ENCODE measurements at regions not wholly inside any gene's neighbourhood (a gene's known extent, or its start where the extent isn't known, plus 50 kb on each side); places are given as distances from the start of the nearest gene placed in this dataset.

DNA sequence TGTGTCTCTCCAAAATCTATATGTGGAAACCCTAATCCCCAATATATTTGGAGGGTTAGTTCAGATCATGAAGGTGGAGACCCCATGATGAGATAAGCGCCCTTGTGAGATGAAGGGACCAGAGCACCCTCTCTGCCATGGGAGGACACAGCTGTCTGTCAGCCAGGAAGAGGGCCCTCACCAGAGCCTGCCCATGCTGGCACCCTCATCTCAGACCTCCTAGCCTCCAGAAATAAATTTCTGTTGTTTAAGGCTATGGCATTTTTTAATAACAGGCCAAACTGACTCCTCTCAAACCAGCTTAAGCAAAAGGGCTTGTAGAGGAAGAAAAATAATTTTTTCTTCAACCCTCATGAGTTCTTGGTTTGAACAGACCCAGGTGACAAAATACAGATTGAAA, 79.2 kb upstream of the MAMDC2 start (continued):
- TF ChIP-seq, protein P1, sequence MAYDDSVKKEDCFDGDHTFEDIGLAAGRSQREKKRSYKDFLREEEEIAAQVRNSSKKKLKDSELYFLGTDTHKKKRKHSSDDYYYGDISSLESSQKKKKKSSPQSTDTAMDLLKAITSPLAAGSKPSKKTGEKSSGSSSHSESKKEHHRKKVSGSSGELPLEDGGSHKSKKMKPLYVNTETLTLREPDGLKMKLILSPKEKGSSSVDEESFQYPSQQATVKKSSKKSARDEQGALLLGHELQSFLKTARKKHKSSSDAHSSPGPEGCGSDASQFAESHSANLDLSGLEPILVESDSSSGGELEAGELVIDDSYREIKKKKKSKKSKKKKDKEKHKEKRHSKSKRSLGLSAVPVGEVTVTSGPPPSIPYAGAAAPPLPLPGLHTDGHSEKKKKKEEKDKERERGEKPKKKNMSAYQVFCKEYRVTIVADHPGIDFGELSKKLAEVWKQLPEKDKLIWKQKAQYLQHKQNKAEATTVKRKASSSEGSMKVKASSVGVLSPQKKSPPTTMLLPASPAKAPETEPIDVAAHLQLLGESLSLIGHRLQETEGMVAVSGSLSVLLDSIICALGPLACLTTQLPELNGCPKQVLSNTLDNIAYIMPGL (CRISPR knock-in tag; IDR thresholded peaks at IDR 0.05) = no peak
- no peak for TF ChIP-seq GABPB1 (CRISPR knock-in tag; IDR thresholded peaks at IDR 0.05)
- TF ChIP-seq TEAD1 (CRISPR knock-in tag; IDR thresholded peaks at IDR 0.05) = no peak

DNA sequence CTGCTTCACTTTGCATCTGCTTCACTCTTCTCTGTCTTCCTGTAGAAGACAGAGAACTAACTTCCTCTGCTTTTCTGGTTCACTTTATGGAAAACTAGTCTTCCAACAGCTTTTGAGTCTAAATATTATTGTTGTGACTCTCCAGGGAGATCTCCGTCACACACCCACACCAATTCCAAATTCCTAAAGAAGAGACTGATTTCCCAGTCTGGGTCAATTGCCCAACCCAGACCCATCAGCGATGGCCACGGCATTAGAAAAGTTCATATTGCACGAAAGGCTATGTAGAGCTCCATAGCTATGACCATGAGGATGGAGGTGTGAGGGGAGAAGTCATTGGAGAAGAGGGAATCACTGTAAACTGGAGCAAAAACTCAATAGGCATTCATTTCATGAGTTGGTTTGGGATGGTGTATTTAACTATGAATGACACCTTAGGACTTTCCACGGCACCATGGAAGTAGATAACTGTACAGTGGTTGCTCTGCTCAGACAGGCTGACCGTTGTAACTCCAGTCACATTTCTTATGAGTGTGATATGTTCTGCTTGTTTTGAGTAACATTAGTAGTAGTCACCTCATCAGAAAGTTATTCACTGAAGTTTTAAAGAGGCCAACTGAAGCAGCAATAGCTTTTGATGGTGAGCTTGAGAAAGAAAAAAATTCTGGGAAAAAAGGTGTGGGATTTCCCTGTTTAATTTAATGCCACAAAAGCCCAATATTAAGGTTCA, 78.1 kb upstream of the MAMDC2 start:
- ChIA-PET POLR2A (no interaction called here), CTCF (interaction anchor here (0.6 to 3.9 kb wide), 4 partner anchors 34 to 264 kb away, joined by 3 to 28 read pairs (median 7); no protein-coding TSS in a partner anchor)
- Mint-ChIP-seq H3K4me3 (no peak overlapping the region), H3K27ac (no peak overlapping the region), H3K9me3 (0 out of 2 replicates have a peak, but pooled peaks cover 5% of the 10 kb centered on the region), H3K27me3 (ENCODE audit: low read depth) (no peaks in the 10 kb centered on the region), H3K4me1 (peaks cover 42% of the 10 kb centered on the region), H3K36me3 (no peaks in the 10 kb centered on the region)
- ATAC-seq (no peak), DNase-seq (ENCODE audit: low spot score) (no peak)
- TF ChIP-seq, protein P2, sequence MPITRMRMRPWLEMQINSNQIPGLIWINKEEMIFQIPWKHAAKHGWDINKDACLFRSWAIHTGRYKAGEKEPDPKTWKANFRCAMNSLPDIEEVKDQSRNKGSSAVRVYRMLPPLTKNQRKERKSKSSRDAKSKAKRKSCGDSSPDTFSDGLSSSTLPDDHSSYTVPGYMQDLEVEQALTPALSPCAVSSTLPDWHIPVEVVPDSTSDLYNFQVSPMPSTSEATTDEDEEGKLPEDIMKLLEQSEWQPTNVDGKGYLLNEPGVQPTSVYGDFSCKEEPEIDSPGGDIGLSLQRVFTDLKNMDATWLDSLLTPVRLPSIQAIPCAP (CRISPR knock-in tag; IDR thresholded peaks at IDR 0.05) = no peak
- no peak for TF ChIP-seq ZNF423 (CRISPR knock-in tag; IDR thresholded peaks at IDR 0.05)
- TF ChIP-seq, protein P3, sequence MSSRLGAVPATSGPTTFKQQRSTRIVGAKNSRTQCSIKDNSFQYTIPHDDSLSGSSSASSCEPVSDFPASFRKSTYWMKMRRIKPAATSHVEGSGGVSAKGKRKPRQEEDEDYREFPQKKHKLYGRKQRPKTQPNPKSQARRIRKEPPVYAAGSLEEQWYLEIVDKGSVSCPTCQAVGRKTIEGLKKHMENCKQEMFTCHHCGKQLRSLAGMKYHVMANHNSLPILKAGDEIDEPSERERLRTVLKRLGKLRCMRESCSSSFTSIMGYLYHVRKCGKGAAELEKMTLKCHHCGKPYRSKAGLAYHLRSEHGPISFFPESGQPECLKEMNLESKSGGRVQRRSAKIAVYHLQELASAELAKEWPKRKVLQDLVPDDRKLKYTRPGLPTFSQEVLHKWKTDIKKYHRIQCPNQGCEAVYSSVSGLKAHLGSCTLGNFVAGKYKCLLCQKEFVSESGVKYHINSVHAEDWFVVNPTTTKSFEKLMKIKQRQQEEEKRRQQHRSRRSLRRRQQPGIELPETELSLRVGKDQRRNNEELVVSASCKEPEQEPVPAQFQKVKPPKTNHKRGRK (CRISPR knock-in tag; IDR thresholded peaks at IDR 0.05; ENCODE audit: borderline replicate concordance) = no peak
- TF ChIP-seq PRRX2 (CRISPR knock-in tag; IDR thresholded peaks at IDR 0.05) = no peak
- no peak for TF ChIP-seq NFATC4 (CRISPR knock-in tag; IDR thresholded peaks at IDR 0.05)
- no peak for TF ChIP-seq EMX1 (CRISPR knock-in tag; IDR thresholded peaks at IDR 0.05)
- TF ChIP-seq IRF2 (CRISPR knock-in tag; IDR thresholded peaks at IDR 0.05; ENCODE audit: borderline replicate concordance, low read depth) = no peak

DNA sequence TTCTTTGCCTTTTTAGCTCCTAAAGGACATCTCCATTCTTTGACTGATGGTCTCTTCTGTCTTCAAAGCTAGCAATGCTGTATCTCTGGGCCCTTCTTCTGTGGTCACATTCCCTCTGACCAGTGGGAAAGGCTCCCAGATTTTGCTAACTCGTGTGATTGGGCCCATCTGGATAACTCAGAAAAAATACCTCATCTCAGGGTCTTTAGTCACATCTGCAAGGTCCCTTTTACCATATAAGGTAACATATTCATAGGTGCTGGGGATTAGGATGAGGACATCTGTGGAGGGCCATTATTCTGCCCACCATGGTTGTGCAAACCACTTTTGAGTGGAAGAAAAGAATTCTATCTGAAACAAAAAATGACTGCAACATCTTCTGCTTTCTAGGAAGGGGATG, 76.3 kb upstream of the MAMDC2 start:
- DNase-seq (ENCODE audit: low spot score) = no peak
- H3K4me3 Mint-ChIP-seq = no peak overlapping the region
- ChIA-PET CTCF (interaction anchor here (11.4 kb wide), 1 partner anchor 144 kb away, joined by 220 read pairs; no protein-coding TSS in a partner anchor), POLR2A (no interaction called here)
- H3K27me3 Mint-ChIP-seq (ENCODE audit: low read depth) = 0 out of 2 replicates have a peak, but pooled peaks cover 3% of the 10 kb centered on the region
- no peak overlapping the region; the same call in 1 of the 2 replicates for H3K27ac Mint-ChIP-seq
- ATAC-seq = no peak
- H3K9me3 Mint-ChIP-seq = 0 out of 2 replicates have a peak, but pooled peaks cover 5% of the 10 kb centered on the region
- H3K4me1 Mint-ChIP-seq = peaks cover 43% of the 10 kb centered on the region
- H3K36me3 Mint-ChIP-seq = no peaks in the 10 kb centered on the region
- TF ChIP-seq, protein P4, sequence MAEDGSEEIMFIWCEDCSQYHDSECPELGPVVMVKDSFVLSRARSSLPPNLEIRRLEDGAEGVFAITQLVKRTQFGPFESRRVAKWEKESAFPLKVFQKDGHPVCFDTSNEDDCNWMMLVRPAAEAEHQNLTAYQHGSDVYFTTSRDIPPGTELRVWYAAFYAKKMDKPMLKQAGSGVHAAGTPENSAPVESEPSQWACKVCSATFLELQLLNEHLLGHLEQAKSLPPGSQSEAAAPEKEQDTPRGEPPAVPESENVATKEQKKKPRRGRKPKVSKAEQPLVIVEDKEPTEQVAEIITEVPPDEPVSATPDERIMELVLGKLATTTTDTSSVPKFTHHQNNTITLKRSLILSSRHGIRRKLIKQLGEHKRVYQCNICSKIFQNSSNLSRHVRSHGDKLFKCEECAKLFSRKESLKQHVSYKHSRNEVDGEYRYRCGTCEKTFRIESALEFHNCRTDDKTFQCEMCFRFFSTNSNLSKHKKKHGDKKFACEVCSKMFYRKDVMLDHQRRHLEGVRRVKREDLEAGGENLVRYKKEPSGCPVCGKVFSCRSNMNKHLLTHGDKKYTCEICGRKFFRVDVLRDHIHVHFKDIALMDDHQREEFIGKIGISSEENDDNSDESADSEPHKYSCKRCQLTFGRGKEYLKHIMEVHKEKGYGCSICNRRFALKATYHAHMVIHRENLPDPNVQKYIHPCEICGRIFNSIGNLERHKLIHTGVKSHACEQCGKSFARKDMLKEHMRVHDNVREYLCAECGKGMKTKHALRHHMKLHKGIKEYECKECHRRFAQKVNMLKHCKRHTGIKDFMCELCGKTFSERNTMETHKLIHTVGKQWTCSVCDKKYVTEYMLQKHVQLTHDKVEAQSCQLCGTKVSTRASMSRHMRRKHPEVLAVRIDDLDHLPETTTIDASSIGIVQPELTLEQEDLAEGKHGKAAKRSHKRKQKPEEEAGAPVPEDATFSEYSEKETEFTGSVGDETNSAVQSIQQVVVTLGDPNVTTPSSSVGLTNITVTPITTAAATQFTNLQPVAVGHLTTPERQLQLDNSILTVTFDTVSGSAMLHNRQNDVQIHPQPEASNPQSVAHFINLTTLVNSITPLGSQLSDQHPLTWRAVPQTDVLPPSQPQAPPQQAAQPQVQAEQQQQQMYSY (CRISPR knock-in tag; IDR thresholded peaks at IDR 0.05) = no peak
- TF ChIP-seq ATF1 (CRISPR knock-in tag; IDR thresholded peaks at IDR 0.05) = no peak
- TF ChIP-seq NFE2L1 (CRISPR knock-in tag; IDR thresholded peaks at IDR 0.05) = no peak
- no peak for TF ChIP-seq RORB (CRISPR knock-in tag; IDR thresholded peaks at IDR 0.05)
- TF ChIP-seq ZNF423 (CRISPR knock-in tag; IDR thresholded peaks at IDR 0.05) = no peak
- no peak for TF ChIP-seq MXD4 (CRISPR knock-in tag; IDR thresholded peaks at IDR 0.05; ENCODE audit: borderline replicate concordance)
- no peak for TF ChIP-seq NR1H2 (CRISPR knock-in tag; IDR thresholded peaks at IDR 0.05)
- no peak for TF ChIP-seq TEAD4 (CRISPR knock-in tag; IDR thresholded peaks at IDR 0.05)
- TF ChIP-seq FOXJ3 (CRISPR knock-in tag; IDR thresholded peaks at IDR 0.05; ENCODE audit: borderline replicate concordance) = no peak
- TF ChIP-seq, protein P5, sequence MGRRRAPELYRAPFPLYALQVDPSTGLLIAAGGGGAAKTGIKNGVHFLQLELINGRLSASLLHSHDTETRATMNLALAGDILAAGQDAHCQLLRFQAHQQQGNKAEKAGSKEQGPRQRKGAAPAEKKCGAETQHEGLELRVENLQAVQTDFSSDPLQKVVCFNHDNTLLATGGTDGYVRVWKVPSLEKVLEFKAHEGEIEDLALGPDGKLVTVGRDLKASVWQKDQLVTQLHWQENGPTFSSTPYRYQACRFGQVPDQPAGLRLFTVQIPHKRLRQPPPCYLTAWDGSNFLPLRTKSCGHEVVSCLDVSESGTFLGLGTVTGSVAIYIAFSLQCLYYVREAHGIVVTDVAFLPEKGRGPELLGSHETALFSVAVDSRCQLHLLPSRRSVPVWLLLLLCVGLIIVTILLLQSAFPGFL (CRISPR knock-in tag; IDR thresholded peaks at IDR 0.05; ENCODE audit: borderline replicate concordance) = no peak
- TF ChIP-seq, protein P6, sequence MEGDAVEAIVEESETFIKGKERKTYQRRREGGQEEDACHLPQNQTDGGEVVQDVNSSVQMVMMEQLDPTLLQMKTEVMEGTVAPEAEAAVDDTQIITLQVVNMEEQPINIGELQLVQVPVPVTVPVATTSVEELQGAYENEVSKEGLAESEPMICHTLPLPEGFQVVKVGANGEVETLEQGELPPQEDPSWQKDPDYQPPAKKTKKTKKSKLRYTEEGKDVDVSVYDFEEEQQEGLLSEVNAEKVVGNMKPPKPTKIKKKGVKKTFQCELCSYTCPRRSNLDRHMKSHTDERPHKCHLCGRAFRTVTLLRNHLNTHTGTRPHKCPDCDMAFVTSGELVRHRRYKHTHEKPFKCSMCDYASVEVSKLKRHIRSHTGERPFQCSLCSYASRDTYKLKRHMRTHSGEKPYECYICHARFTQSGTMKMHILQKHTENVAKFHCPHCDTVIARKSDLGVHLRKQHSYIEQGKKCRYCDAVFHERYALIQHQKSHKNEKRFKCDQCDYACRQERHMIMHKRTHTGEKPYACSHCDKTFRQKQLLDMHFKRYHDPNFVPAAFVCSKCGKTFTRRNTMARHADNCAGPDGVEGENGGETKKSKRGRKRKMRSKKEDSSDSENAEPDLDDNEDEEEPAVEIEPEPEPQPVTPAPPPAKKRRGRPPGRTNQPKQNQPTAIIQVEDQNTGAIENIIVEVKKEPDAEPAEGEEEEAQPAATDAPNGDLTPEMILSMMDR (IDR thresholded peaks at IDR 0.05) = no peak
